ENCODE measurements at regions not wholly inside any gene's neighbourhood (a gene's known extent, or its start where the extent isn't known, plus 50 kb on each side); places are given as distances from the start of the nearest gene placed in this dataset.

DNA sequence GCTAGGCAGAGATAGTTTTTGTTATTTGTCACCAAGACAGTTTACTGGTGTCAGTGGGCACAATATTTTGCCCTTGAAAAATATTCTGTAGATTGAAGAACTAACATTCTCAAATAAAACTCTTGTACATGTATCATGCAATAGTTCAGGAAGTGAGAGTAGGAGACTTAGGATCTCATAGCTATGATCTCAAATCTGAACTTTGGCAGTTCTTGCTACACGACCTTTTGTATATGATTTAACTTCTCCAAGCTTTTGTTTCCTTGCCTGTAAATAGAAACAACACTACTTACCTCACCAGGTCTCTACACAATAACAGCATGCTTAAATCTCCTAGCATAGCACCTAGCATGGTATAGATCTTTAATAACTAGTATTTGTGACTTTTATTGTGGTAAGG, 219.9 kb downstream of the ICOS start:
- TF ChIP-seq EZH2 (IDR thresholded peaks at IDR 0.05) (no peak), POLR2AphosphoS5 (IDR thresholded peaks at IDR 0.05; ENCODE audit: borderline replicate concordance, low read depth, low read length) (no peak), FOXP2 (optimal IDR thresholded peaks at IDR 0.05; ENCODE audit: control extremely low read depth, extremely low read length, insufficient read depth) (no peak)
